GM12892 (cell line): ENCODE measurements at regions not wholly inside any gene's neighbourhood (a gene's known extent, or its start where the extent isn't known, plus 50 kb on each side); places are given as distances from the start of the nearest gene placed in this dataset.
"Not testable (repeated sequence)": the region's sequence is repeated elsewhere in the genome, so short reads cannot be mapped to it uniquely, and the experiment has no call there.

Source experiments
- DNase-seq: peaks from one replicate; pipeline ENCODE4 v3.0.0; 2011; ENCODE audit not compliant: insufficient read length
- FAIRE-seq: peaks from 2 replicates; lab custom pipeline; 2011; peaks lifted over from hg19 to GRCh38; lab: Jason Lieb, UNC
- POLR2A ChIP-seq: IDR thresholded peaks from 2 replicates; pipeline ENCODE4 v1.6.1; 2011; ENCODE audit warnings: low read depth, low read length, control low read depth
- POLR2AphosphoS5 ChIP-seq: IDR thresholded peaks from 2 replicates; pipeline ENCODE4 v1.6.1; 2011; ENCODE audit warnings: low read depth, low read length, control low read depth
- TAF1 ChIP-seq: IDR thresholded peaks from 2 replicates; pipeline ENCODE4 v1.6.1; 2011; ENCODE audit warnings: low read depth, mild to moderate bottlenecking, control low read depth, low read length, borderline replicate concordance

DNA sequence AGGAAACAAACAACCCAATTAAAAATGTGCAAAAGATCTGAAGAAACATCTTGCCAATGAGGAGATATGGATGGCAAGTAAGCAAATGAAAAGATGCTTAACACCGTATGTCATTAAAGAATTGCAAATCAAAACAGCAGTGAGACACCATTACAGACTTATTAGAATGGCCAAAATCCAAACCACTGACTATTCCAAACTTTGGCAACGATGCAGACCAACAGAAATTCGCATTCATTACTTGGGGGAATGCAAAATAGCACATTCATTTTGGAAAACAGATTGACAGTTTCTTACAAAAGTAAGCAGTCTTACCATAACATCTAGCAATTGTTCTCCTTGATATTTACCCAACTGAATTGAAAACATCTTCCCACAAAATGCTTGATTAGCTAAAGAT lies 1118.7 kb downstream of the SUCLG1 start:
- no peak for FAIRE-seq
- TF ChIP-seq TAF1: no peak
- TF ChIP-seq POLR2A: no peak
- TF ChIP-seq POLR2AphosphoS5: no peak
- no peak for DNase-seq

DNA sequence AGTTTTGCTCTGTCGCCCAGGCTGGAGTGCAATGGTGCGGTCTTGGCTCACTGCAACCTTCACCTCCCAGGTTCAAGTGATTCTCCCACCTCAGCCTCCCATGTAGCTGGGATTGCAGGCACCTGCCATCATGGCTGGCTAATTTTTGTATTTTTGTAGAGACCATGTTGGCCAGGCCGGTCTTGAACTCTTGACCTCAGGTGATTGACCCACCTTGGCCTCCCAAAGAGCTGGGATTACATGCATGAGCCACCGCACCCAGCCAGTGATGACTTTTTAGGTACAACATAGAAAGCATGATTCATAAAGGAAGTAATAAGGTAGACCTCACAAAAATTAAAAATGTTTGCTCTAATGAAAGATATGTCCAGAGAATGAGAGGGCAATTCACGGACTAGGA lies 1119.1 kb downstream of the SUCLG1 start:
- not testable (repeated sequence) for FAIRE-seq, DNase-seq

DNA sequence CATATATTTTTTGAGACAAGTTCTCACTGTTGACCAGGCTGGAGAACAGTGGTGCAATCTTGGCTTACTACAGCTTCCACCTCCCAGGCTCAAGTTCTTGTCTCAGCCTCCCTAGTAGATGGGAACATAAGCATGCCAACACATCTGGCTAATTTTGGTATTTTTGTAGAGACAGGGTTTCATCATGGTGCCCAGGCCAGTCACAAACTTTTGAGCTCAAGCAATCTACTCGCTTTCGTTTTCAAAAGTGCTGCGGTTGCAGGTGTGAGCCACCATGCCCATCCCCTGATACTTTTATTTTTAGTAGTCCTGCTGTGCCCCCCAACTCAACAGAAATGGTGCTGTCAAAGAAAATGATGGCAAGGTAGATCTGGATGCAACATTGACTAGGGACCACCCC lies 1127.3 kb downstream of the SUCLG1 start:
- no peak for FAIRE-seq
- DNase-seq: no peak
- TF ChIP-seq POLR2A: no peak
- no peak for TF ChIP-seq TAF1
- TF ChIP-seq POLR2AphosphoS5: no peak

DNA sequence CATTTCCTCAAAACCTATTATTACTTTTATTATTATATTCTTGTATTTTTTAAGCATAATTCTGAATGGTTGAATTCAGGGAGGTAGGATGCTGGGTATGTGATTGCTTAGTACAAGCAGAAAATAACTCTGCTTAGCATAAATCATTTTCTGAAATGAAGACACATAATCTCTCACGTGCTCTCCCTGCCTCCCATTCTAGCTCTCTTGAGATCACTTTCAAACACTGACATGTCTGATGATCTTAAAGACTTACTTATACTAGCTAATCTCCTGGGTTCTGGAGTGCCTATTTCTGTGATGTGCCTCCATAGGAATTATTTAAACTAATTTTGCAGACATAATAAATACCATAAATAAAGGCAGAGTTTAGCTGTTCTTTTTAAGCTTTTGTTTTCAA lies 1136.0 kb downstream of the SUCLG1 start:
- TF ChIP-seq POLR2A: no peak
- TF ChIP-seq TAF1: no peak
- no peak for TF ChIP-seq POLR2AphosphoS5
- no peak for FAIRE-seq
- DNase-seq: no peak

GRCh38 chr2:83320053-83320452 lies 1139.0 kb downstream of the SUCLG1 start:
- no peak for FAIRE-seq
- no peak for DNase-seq
- TF ChIP-seq POLR2AphosphoS5 (no peak), TAF1 (no peak), POLR2A (no peak)

- DNase-seq (no peak), FAIRE-seq (no peak)
- TF ChIP-seq TAF1: no peak
- no peak for TF ChIP-seq POLR2AphosphoS5
- TF ChIP-seq POLR2A: no peak
These were observed 1153.2 kb downstream of the SUCLG1 start for GRCh38 chr2:83305758-83306378.

DNA sequence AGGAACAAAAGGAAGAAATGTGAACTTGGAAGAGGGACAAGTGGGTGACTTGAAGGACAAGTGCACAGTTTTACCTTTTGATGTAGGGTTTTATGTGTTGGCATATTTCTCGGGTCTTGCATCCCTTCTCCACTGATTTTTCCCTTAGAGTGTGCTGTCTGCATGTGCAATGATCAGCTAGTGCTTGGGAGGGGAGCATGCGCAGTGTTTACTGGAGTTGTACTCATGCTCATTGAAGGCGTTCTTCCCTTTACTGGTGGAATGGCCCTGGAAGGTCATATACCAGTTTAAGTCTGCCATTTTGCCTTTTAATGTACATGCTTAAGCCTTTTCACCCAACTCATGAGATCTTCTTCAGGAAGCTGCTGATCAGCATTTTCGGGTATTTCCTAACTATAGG lies 1168.0 kb downstream of the SUCLG1 start:
- no peak for DNase-seq
- TF ChIP-seq POLR2AphosphoS5 (no peak), TAF1 (no peak), POLR2A (no peak)
- FAIRE-seq: no peak

DNA sequence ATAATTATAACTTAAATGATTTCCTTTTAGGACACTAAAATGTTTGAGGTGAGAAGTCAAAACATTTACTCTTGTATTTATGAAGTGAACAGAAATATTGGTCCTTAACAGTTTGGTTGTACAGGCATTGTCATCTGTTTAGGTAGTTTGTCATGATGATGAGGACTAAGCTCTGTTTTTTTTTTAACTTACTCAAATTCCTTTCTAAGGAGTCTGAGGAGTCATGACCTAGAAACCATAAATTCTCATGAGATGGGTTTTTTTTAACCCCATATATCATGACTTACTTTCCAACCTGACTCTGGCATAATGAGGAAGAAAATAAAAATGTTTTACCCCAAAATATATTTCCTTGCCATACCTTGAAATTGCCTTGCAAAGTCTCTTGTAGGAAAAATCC lies 1176.2 kb downstream of the SUCLG1 start:
- FAIRE-seq: no peak
- no peak for DNase-seq
- no peak for TF ChIP-seq TAF1
- TF ChIP-seq POLR2AphosphoS5: no peak
- TF ChIP-seq POLR2A: no peak

DNA sequence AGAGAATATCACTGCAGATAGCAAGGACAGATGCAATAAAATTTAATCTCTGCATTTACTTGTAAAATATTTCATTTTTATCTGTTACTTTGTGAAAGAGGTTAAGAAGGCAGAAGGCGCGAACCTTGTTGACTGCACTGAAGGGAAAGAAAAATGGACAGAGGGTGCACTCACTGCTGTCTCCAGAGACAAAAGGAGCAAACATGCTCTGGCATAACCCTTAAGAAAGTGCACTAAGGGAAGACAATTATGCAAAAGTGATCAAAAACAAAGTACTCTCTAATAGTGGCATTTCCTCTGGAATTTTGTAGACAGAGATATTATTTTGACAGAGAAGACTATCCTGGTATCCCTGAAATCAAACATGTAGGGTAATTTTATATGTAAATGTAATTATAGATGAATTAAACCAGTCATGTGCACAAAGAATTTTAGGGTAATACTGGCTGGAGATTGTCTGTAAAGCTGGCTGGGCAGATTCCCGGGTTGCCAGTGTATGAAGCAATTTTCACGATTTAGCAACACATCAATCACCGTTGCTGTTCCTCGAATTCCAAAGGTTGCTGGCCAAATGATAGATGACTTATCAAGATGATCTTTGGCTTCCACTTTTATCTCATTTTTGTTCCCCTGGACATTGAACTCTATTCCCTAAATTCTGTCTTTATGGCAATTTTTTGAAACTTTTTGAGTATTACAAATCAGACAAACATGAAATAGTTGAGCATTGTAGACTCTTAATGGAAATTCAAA lies 1176.9 kb downstream of the SUCLG1 start:
- no peak for TF ChIP-seq POLR2AphosphoS5
- no peak for TF ChIP-seq POLR2A
- no peak for TF ChIP-seq TAF1
- FAIRE-seq: no peak

DNA sequence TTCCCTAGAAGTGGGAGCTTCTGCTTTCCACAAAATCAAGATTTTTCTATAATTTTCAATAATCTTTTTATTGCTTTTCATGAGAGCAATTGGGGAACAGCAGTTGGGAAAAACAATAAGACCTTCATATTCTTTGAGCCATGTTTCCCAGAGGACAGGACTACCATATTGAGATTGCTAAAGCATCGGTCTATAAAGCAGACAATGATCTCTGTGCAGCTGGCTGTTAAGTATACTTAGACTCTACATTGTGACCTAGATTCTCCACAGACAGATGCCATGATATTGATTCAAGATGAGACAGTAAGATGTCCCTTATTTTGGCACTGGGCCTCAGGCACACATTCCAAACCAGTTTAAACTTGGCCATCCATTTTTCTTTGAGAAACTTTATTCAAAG lies 1178.7 kb downstream of the SUCLG1 start:
- no peak for FAIRE-seq
- TF ChIP-seq POLR2AphosphoS5 (no peak), POLR2A (no peak), TAF1 (no peak)
- DNase-seq: no peak

More for the DNA sequence above, 1176.9 kb downstream of the SUCLG1 start:
- no peak for DNase-seq

DNA sequence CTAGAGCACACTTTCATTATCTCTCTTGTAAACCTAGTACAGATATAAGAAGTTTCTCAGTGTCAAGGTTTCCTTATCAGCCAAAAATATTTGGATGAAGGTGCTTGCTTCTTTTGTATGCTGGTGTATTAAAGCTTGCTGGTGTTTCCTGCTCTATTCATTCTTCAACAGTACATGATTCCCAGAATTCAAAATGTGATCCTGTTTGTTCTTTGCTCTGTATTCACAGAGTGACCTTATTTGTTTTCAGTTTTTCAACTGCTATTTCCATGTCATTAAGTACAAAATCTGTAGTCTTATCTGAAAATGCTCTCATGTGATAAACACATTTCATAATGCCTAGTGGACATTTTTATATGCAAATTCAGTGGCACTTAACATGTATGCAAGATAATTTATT lies 1185.8 kb downstream of the SUCLG1 start:
- FAIRE-seq: no peak
- TF ChIP-seq TAF1 (no peak), POLR2AphosphoS5 (no peak), POLR2A (no peak)
- no peak for DNase-seq

DNA sequence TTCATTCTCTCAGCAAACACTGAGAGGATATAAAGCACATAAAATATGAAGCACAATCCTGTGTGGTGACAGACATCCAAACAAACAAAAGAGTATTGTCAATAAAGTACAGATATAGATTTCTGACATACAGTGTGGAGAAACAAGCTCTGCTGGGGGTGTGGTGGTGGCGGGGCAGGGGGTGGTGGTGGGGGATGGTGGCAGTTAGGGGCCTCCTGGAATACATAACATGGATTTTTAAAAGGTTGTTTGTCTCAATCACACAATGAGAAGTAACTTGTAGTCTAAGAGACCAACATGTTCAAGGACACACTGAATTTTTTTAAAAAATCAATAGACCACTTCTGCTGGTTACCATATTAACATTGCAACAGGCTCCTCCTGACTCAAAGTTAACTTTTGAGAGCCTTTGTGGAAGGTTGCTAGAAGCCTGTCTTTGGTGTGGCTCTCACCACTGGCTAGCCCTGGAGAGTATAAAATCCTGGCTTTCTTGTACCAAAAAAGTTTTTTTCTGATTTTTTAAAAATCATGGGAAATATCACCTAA lies 1197.4 kb downstream of the SUCLG1 start:
- FAIRE-seq (no peak), DNase-seq (no peak)
- TF ChIP-seq POLR2A: no peak
- no peak for TF ChIP-seq TAF1
- TF ChIP-seq POLR2AphosphoS5: no peak

DNA sequence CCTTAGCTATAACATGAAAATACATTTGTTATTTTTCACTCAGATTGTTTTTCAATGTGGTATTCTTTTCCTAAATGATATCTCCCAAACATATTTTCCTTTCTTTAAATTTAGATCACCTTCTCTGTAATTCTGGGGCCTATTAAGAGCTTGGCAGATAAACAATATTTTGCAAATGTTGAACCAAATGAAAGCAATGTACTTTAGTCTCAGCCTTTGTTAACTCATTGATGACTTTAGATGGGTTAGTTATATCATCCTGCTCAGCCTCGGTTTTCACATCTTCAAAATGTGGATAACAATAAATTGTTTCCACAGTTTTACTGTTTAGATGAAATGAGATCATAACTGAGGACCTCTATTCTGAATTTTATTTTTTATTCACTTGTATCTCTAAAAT lies 1205.2 kb downstream of the SUCLG1 start:
- TF ChIP-seq POLR2A (no peak), TAF1 (no peak), POLR2AphosphoS5 (no peak)
- no peak for DNase-seq
- FAIRE-seq: no peak

DNA sequence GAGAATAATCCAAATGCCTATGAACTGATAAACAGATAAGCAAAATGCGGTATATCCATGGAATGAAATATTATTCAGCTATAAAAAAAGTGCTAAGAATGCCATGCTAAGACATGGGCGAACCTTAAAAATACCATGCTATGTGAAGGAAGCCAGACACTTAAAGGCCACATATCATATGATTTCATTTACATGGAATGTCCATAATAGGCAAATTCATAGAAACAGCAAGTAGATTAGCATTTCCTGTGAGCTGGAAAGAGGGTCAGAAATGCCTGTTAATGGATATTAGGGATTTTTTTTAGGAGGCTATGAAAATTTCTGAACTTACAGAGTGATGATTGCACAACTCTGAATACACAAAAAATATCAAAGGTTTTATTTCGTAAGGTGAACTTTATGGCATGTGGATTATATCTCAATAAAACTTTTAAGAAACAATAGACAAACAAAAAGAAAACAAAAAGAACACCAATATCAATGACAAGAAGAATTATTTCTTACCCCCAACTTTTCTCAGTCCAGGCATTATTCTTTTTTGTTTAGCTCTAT lies 1207.7 kb downstream of the SUCLG1 start:
- no peak for FAIRE-seq
- no peak for DNase-seq
- TF ChIP-seq POLR2AphosphoS5: no peak

DNA sequence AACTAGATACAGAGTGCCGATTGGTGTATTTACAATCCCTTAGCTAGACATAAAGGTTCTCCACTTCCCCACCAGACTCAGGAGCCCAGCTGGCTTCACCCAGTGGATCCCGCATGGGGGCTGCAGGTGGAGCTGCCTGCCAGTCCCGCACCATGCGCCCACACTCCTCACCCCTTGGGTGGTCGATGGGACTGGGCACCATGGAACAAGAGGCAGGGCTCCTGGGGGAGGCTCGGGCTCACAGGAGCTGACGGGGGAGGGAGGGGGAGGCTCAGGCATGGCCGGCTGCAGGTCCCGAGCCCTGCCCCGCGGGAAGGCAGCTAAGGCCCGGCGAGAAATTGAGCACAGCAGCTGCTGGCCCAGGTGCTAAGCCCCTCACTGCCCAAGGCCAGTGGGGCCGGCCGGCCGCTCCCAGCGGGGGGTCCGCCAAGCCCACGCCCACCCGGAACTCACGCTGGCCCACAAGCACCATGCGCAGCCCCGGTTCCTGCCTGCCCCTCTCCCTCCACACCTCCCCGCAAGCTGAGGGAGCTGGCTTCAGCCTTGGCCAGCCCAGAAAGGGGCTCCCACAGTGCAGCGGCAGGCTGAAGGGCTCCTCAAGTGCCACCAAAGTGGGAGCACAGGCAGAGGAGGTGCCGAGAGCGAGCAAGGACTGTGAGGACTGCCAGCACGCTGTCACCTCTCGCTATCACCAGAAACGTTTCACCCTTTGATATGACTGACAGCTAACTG lies 1213.1 kb downstream of the SUCLG1 start:
- FAIRE-seq, DNase-seq: not testable (repeated sequence)
